NCI-H2196 (cell line): ENCODE measurements at regions not wholly inside any gene's neighbourhood (a gene's known extent, or its start where the extent isn't known, plus 50 kb on each side); places are given as distances from the start of the nearest gene placed in this dataset.
"Not testable (repeated sequence)": the region's sequence is repeated elsewhere in the genome, so short reads cannot be mapped to it uniquely, and the experiment has no call there.

Experiments
- DNase-seq: peaks from one replicate; lab custom pipeline; 2025; ENCODE audit not compliant: unreplicated experiment; lab: John Stamatoyannopoulos, UW

DNA sequence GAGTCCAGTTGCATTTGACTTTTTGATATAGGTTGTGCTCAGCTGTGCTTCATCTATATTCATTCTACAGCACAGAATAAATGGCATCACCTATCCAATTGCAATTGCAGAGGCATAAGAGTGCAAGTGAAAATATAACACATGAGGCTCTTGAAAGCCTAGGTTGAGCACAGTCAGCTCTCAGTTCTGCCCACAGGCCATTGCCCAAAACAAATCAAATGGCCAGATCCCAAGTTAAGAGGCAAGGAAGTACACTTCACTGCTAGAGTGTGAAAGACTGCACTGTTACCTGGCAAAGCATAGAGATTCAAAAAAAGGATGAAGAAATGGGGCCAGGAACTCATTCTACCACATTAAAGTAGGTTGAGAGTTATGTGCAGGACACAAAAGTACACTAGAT, 305.5 kb upstream of the SEMA6A start:
- DNase-seq = no peak

- DNase-seq = no peak
These were observed 301.7 kb upstream of the SEMA6A start for GRCh38 chr5:116876240-116876840.

GRCh38 chr5:116872986-116873385, 298.4 kb upstream of the SEMA6A start:
- DNase-seq = no peak

DNA sequence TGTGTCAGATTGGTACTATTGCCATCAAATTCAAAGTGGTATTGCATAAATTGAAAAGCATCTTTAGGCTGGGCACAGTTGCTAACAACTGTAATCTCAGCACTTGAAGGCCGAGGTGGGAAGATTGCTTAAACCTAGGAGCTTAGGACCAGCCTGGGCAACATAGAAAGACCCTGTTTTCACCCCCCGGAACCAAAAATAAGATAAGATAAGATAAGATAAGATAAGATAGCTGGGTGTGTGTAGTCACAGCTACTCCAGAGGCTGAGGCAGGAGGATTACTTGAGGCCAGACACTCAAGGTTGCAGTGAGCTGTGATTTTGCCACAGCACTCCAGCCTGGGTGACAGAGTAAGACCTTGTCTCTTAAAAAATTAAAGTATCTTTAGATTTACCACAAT, 297.9 kb upstream of the SEMA6A start:
- no peak for DNase-seq

GRCh38 chr5:116867825-116868224, 293.2 kb upstream of the SEMA6A start:
- DNase-seq = not testable (repeated sequence)

DNA sequence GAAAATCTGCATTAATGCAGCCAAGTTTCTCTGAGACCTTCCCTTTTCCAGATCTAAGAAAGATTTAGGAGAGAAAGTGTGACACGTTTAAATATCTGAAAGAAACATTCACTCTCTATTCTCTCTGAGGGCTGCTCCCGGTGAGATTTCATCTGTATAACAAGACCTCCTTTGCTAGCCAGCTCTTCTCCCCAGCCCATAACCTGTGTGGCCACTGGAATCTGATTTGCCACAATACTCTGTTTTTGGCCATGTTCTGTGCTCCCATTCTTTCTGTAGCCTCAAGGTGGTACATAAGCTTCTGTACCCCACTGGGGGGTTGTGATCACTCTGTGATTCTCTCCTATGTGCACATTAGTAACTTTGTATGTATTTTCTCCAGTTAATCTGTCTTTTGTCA, 291.0 kb upstream of the SEMA6A start:
- DNase-seq = no peak

DNA sequence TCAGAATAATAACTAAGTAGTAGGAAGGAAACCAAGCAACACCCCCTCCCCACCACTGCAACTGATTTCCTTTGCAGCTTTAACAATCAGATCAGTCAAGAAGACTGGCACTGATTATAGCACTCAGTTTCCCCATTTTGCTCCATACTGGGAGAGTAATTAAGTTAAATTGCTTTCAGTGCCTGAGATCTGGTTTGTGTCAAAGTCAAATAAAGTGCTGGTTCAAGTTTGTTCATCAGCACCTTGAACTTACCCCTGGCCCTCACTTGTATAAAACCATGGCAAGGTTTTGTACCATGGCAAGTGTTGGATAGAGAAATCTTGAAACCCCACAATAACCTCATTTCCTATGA, 290.2 kb upstream of the SEMA6A start:
- no peak for DNase-seq

GRCh38 chr5:116864157-116864837, 289.7 kb upstream of the SEMA6A start:
- DNase-seq = no peak

GRCh38 chr5:116862632-116863455, 288.2 kb upstream of the SEMA6A start:
- DNase-seq = no peak

- DNase-seq = no peak
These were observed 287.0 kb upstream of the SEMA6A start for GRCh38 chr5:116861666-116862065.

- no peak for DNase-seq
These were observed 286.5 kb upstream of the SEMA6A start for GRCh38 chr5:116861097-116861496.

- DNase-seq = no peak
These were observed 285.2 kb upstream of the SEMA6A start for GRCh38 chr5:116859666-116860320.

GRCh38 chr5:116858705-116859333, 284.2 kb upstream of the SEMA6A start:
- no peak for DNase-seq

- not testable (repeated sequence) for DNase-seq
These were observed 283.4 kb upstream of the SEMA6A start for GRCh38 chr5:116858020-116858419.

DNA sequence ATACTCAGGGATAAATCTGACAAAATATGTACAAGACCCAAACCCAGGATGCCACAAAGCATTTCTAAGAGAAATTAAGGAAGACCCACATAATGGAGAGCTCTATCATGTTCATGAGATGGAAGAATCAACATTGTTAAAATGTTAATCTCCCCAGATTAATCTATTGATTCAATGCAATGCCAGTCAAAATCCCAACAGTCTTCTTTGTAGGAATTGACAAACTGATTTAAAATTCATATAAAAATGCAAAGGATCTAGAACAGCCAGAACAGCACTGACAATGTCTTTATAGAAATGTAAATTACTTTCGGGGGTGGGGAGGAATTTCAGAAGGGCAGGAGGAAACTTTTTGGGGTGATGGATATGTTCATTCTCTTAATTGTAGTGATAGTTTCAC, 281.6 kb upstream of the SEMA6A start:
- no peak for DNase-seq

DNA sequence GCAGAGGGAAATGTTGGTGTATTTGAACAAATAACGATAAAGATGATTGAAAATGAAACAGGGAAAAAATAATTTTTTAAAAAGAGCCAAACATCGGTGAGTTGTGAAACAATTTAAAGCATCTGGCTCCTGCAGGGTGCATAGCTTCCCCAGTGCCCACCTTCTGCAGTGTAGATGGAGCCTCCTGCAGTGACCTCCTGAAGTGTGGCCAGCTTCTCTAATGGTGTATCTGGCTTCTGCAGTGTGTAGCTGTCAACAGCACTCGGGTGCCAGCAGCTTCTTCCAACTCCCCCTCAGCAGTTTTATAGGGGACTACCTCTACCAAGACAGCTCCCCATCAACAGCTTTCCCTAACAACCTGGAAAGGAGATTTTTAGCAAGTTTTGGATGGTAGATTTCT, 279.4 kb upstream of the SEMA6A start:
- no peak for DNase-seq

GRCh38 chr5:116848954-116849581, 274.4 kb upstream of the SEMA6A start:
- DNase-seq = no peak

- no peak for DNase-seq
These were observed 273.3 kb upstream of the SEMA6A start for GRCh38 chr5:116847960-116848359.

- no peak for DNase-seq
These were observed 269.4 kb upstream of the SEMA6A start for GRCh38 chr5:116844015-116844414.

- no peak for DNase-seq
These were observed 267.9 kb upstream of the SEMA6A start for GRCh38 chr5:116842514-116842961.

- DNase-seq = no peak
These were observed 267.1 kb upstream of the SEMA6A start for GRCh38 chr5:116841734-116842133.
